ENCODE measurements at regions not wholly inside any gene's neighbourhood (a gene's known extent, or its start where the extent isn't known, plus 50 kb on each side); places are given as distances from the start of the nearest gene placed in this dataset.

DNA sequence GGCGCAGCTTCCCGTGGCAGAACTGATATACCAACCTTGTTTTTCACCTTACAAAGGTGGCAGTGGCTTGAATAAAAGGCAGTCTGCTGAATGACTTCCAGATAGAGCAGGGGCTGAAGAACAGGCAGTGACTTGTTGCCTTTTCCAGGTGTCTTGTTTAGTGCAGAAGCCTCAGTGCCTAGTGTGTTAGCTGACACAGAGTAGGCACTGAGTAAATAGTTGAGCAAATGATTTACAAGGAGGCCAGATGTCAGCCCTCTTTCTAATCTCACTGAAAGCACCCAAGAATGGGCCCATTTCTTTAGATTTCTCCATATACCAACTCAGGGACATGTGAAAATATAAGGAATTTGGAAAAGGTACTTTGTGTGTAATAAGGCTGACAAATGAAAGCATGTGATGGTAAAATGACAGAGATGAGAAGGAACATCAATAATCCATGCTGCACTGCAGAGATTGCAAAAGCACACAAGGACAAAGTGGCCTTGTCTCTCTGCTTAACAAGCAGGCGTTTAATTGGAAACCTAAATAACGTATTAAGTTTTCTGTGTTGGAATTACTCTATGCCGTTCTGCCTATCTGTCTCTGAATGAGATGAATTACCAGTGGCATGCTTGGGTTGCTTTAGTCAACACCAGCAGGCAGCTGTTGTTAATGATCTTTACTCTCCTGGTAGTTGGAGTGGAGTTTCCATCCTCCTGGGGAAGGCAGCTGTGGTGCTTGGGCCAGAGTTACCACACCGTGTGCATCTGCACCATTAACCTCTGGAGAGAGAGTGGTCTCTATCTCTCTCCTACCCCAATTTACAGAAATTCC, 360.1 kb upstream of the C9orf72 start:
- no peak for DNase-seq

DNA sequence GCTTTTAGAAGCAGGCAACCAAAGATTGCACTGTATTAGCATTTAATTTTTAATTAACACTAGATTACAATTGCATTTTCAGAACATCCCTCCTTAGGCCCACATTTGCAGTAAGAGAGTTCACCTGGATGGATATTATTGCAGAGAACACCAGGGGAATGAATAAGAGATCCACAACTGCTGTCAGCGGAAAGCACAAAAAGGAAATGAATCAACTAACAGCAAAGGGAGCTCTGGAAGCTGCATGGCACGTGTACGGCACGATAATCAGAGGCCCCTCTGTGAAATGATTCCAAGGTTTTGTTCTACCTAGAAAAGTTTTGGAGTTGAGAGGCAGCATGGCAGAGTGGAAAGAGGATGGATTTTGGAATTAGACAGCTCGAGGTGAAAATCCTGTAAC, 361.2 kb upstream of the C9orf72 start:
- DNase-seq = no peak

DNA sequence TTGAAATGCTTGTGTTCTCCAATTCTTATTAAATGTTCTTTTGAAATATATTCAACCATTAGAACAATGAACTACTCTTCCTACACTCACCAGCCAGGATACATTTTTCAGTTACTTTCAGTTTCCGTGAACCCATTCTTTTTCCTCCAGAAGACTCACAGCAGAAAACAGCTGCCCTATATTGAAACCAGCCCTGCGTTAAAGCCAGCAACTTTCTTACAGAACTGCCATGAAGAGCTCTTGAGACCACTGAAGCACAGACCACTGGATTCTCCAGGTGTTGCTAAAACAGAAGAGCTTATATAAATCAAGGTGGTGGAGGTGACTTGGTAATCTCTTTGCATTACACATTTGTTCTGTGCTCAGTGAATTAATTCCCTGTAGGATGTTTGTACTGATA, 365.9 kb upstream of the C9orf72 start:
- no peak for DNase-seq

DNA sequence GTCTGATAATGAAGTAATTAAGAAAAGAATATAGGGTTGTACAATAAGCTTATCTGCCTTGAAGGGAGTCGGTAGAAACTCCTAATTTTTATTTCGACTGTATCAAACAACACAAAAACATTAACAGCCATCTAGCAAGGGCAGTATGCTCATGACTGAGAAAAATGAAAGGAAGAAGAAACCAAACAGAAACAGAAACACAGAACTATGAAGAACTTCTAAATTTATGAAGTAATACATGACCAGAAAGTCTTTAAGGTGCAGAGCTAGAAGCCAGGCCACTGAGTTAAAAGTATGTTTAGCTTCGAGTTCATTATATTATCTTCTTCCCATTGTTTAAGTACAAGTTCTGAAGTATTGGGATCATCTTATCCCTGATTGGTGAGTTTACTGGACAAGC, 367.3 kb upstream of the C9orf72 start:
- no peak for DNase-seq

DNA sequence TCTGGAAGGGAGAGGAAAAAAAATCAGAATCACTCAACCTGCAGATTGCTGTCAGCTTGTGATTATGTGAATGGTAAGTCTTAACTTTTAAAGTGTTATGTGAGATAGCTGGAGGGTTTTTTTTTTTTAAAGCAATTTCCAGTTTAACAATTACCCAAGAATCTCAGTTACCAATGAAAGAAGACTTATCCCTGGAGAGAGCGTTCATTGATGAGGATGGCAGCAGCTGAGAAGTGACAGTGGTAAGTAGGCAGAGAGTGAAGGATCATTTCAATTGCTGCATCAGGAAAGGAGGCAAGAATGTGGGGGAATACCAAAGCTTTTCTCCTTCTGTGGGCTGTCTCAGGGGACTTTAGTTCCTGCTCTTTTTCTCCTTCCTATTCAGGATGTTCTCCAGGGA, 370.2 kb upstream of the C9orf72 start:
- DNase-seq = no peak

DNA sequence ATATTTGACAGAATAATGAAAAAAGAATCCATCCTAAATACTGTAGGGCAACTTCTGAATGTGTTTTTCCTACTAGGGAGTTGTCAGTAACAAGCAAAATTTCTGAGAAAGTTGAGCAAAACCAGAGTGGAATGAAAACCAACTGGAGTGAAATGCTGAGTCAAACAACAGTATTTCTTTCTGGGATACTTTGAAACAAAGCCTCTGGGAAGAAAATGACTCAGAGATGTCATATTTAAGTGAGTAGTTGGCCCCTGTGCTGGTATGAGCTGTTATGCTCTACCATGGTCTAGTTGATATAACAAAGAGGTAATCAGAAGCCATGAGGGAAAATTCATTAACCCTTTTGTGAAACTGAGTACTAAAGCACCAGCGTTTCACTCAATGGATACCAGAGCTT, 372.1 kb upstream of the C9orf72 start:
- no peak for DNase-seq

DNA sequence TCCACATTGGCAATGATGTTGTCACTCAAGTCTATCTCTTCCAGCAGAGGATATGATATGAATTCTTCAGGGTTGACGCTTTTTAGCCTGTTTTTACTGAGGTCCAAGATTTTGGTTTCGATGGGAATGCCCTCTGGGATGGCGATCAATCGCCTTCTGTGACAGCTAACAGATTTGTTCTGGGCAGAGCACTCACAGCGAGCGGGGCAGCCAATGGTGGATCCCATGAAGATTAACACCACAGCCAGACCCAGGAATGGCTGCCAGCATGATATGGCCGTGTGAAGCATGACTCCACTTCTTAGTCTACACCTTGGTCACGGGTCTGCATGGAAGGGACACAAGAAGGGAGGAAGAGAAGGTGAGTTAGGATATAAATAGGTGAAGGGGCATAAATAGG, 377.1 kb upstream of the C9orf72 start:
- no peak for DNase-seq

DNA sequence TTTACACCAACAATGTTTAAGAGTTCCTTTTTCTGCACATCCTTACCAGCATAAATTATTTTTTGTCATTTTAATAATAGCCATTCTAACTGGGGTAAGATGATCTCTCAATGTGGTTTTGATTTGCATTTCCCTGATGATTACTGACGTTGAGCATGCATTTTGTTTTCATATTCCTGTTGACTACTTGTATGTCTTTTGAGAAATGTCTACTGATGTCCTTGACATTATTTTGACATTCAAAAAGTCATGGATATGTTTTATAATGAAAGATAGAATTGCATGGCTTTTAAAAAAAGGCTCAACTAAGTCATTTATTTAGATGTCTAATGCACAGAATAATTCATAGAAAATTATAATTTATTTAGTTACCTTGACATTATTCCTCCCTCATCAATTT, 381.6 kb upstream of the C9orf72 start:
- DNase-seq = no peak

DNA sequence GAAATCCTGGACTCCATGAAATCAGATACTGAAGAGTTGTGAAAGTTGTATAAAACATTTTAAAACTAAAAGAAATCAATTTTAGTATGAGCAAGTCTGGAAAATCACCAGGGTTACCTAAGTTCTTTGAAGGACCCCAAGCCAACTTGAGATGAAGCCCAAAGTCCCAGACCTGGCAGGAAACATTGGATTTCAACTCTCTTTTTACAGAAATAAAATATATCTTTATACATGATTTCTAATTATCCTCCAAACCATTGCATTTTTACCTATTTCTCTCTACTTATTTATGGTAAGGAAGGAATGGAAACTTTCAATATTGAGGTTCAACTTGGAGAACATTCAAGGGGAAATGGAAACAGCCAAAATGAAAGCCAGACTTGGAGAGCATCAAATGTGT, 390.6 kb upstream of the C9orf72 start:
- no peak for DNase-seq

DNA sequence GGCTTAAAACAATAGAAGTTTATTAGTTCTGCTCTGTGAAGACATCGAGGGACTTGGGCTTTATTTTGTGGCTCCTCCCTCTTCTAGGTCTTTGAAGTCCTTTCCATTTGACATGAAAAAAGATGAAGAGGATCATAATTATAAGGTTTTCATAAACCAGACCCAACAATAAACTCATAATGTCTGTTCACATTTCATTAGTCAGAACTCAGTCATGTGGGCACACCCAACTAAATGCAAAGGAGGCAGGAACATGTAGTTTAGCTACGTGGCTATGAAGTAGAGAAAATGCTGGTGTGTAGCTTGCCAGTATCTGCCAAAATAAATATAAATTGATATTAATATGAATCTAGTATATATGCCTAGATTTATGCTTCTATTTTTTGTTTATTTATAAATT, 393.9 kb upstream of the C9orf72 start:
- DNase-seq = no peak

DNA sequence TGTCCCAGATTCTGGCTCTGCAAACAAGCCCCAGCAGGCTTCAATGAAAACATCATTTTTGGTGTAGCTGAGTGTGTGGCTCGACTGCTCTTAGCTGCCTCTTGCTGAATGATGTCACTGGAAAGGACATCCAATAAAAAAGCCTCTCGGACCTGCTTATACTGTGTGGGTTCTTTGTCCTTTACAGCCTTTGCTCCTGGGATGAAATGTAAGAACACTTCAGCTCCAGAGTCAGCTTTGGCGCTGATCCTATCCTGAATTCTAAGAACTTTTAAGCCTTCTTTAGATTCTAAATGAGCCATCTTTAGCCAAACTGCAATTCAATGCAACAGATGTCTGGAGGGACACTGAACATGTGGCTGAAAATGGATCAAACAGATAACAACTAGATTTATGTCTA, 404.6 kb upstream of the C9orf72 start:
- no peak for DNase-seq

DNA sequence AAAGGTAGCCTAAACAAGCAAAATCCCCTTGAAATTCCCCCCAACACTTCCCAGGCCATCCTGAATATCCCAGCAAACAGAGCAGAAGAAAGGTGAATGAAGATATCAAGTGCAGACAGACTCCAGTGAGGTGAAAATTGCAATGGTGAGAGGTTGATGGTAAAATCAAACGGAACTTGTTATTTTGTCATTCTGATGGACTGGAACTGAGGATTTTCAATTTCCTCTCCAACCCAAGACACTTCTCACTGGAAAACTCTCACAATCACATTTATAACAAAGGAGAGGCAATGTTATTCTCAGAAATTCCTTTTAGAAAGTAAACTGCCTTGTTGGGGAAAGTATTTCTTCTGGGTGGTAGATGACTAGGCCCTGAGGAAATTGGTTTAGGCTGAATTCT, 412.4 kb upstream of the C9orf72 start:
- DNase-seq = no peak

DNA sequence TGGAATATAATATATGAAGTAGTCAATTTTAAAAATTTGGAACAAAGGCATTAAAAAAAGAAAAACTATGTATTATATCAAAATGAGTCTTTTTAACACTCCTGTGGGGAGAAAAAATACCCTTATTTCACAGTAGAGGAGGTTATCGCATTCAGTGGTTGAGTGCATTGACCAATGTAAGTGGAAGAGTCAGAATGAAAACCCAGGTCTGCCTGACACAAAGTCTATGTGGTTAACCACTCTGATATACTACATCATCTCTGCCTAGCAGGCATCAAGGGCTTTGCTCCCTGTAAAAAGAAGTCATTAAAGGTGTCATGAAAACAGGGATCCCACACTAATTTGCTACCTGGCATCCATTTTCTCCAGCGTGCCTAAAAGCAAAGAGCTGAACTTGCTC, 417.2 kb upstream of the C9orf72 start:
- DNase-seq = no peak

DNA sequence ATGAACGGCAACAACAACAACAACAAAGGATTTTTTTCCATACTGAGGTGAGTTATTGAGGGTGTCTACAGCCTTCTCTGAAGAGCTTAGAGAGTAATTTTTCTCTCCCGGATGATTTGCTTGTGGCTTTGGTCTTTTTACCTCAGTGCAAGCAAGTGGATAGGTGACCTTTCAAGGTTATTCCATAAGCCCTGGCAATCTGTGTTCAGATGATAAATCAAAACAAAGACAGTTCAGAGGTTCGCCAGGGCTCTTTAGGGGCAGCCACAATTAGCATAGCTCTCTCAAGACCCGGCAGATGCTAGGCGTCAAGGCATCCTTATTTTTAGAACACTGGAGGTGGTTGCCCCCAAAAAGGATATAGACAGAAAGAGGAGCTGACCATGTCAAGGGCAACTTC, 417.9 kb upstream of the C9orf72 start:
- no peak for DNase-seq

DNA sequence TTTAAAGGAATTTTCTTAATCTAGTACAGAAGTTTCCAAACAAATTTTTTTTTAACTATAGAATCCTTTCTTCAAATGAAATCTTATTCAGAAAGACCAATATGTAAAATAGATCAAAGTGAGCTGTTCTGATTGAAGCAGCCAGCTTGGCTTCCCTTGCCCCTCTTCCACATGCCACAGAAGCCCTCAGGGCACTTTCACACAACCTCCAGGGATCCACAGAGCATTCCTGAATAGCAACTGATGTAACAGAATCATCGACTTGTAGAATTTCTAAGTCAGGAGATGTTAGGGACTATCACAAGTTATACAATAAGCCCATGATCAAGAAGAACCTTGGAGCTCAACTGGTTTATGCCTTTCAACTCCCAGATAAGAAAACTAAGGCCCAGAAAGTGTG, 427.8 kb upstream of the C9orf72 start:
- DNase-seq = no peak

DNA sequence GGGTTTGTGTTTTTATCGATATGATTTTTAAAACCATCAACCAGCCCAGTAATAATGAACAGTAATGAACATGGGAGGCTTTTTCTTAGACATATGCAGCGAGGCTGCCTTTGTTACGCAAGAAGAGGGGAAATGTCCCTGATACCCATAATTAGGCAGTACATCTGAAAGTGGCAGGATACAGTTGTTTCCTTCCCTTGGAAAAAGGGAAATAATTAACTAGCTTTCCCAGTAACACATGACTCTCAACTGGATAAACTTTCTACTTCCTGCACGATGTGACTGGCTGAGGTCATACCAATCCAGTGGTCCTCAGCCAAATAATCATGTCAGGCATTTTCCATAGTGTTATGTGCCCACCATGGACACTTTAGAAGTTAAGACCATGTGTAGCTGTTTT, 431.6 kb upstream of the C9orf72 start:
- no peak for DNase-seq

DNA sequence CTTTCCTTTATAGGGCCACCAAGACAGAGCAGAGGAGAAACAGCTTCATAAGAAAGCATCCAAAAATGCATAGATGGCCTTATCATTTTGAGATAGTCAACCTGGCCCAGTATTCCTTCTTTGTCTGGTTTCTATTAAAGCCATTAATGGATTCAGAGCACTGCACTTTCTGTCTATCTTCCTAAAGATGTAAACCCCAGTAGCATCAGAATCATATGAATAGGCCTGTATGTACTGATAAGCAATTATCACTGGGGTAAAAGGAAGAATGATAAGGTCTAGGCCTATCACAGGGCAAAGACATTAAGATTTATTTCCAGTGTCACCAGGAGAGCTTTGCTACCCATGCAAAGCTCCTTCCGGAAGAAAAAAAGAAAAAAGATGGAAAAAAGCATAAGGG, 432.5 kb upstream of the C9orf72 start:
- no peak for DNase-seq

DNA sequence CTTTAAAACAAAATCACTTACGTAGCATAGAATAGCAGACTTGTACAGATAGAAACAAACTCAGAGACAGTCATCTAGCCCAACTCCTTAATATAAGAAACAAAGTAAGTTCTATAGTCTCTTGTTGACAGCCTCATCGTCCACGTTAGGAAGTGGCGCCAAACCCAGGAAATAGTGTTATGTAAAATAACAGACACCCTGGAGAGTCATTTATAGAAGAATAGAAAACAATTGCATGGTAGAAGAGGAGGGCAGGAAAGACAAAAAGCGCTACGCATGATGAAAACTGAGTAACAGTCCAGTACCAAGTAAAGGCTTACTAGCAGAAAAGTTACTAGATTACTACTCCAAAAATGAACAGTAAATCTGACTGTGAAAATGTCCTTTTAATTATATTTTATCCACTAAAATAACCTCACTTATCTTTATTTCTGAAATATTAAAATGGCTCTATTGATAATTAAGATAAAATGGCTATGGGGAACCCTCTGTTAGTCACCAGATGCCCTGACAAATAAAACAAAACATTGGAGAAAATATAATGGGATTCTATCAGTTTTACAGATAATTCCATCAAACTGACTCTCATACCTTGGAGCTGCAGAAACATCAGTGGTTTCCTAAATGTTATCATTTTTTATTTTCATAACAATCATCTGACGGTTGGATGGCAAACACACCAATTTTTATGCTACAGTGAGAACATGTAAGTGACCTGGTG, 434.0 kb upstream of the C9orf72 start:
- DNase-seq = no peak

DNA sequence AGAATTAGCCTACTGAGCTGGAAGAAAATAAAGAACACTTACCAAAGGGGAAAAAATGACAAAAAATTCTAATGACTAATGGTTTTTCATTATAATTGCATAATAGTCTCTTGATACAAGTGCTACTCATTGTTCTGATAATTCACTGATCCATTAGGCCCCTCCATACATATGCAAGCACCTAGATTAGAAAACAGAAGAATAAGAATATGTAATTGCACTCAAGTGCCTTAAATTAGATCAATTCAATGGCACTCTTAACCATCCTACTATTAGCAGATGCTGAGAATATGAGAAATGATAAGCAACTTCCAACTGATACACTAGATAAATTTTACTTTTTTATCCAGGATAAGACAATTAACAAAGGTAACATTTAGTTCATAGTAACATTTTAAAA, 440.9 kb upstream of the C9orf72 start:
- DNase-seq = no peak

DNA sequence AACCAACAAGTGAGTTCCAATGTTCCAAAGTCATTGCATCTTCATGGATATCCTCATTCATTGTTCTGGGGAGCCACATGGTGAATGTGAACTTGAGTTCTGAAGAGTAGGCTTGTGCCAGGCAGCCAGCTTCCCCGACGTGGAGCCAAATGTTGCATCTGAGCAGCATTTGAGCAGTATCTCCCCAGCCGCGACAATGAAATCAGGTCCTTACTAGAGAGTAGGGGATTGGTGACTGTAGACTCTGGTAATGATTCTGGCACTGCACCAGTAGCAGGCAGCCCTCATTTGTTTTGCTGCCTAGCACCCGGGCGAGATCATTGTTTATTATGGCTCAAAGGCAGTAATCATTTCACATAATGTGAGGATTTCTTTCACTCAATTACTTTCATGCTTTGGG, 451.4 kb upstream of the C9orf72 start:
- no peak for DNase-seq

DNA sequence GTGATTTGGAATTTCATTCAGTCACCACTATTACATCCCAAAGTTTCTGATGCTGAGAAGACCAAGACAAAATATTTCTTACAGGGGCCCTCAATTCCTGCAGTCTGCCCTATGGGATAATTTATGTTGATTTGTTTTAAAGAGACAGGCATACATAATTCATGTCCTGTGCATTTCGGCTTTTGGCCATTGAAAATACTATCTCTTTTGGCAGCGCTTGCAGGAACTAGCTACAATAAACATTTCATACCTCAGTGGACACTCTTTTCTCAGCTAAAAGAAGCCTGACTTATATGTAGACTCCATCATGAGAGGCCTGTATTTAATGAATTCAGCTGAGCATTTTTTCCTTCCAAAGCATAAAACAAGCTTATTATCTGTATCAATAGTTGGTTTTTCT, 451.9 kb upstream of the C9orf72 start:
- DNase-seq = no peak

DNA sequence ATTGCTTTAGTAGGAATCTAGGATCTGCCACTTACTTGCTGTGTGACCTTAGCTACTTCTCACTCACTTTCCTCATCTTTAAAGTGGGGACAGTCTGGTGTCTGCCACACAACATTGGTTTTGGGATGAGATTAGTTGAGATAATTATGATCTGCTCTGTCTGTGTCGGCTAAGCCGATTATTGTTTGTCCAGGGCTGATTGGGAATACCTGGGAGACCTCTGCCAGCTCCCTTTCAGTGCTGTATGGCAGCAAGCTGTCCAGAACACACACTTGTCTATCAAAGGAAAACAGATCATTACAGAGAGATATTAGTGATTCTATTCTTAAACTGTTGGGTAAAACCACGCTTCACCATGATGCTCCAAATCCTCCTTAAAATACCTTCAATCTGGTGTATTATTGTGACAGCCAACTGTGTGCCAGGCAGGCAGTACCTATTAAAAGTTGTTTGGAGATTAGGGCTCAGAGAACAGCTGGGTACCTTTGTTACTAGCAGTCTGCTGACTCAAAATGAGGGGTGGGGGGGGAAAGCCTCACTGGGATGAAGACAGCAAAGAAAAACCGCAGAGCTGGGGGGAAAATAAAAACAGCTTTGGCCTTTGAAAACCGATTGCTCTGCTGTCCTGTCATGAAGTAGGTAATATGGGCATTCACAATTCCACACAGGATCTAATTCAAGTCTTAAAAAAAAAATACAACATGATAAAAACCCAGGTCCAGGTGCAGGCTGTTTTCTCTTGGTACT, 458.4 kb upstream of the C9orf72 start:
- no peak for DNase-seq

DNA sequence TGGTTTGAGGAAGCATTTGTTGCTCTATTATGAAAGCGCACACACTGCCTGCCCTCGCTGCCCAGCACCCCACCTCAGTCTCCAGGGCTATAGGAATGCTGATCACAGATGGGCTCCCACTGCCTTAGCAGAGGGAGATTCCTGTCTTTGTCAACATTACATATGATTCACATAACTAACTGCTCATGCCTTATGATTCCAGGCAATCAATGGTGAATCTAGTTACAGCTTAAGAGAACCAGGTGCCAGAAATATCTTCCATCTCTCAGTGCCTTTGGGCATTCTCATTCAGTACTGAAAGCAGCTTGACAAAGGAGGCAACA, 458.9 kb upstream of the C9orf72 start:
- no peak for DNase-seq

DNA sequence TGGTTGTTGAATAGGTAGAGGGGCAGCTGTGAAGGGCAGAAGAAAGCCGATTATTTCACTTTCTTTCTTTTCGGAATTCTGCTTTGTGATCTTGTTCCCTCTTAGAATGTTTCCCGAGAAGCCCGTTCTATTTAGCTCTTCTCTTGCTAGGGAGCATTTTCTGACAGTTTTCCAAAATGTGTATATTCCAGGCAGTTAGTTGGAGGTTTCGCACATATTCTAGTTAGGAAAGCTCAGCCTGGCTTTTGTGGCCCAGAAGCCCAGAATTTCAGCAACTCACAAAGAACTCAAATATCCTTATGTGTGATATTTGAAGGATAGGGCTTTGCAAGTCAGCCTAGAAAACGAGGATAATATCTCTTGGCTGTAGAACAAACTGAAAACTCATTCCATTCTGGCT, 461.0 kb upstream of the C9orf72 start:
- no peak for DNase-seq

All from right forelimb (tissue), 1 donor.